A549 (cell line): ENCODE measurements at regions not wholly inside any gene's neighbourhood (a gene's known extent, or its start where the extent isn't known, plus 50 kb on each side); places are given as distances from the start of the nearest gene placed in this dataset.

Source experiments
- ATAC-seq, 2 experiments: fragments of 200-7000 bp in 1 of 2; fragments of >200 bp in 1 of 2; cut with Nextera tagmentation in 1 of 2; cut with Tn5 transposase in 1 of 2; 3 replicates each; pipeline versions ENCODE4 v1.8.0 to v1.9.1; 2018 to 2020; ENCODE audit warnings: mild to moderate bottlenecking in 1 of 2, moderate library complexity in 1 of 2
- CTCF ChIA-PET: fragments of 300-600 bp; sonication (Branson Sonifier 250); formaldehyde crosslinking; extraction: SDS; loops from one replicate; lab custom pipeline; 2021; ENCODE audit warnings: antibody characterized with exemption, inconsistent platforms; lab: Yijun Ruan, JAX
- POLR2A ChIA-PET: fragments of 350-600 bp; formaldehyde crosslinking; extraction: SDS; loops from one replicate; lab custom pipeline; 2021; ENCODE audit warnings: antibody characterized with exemption, inconsistent platforms; lab: Yijun Ruan, JAX
- DNase-seq, 2 experiments: peaks; one replicate each; pipeline versions ENCODE4 v3.0.0 to v3.0.0-alpha.2; 2011 to 2016; ENCODE audit warnings: low read depth in 1 of 2, low spot score in 1 of 2
- FAIRE-seq: peaks from 2 replicates; lab custom pipeline; 2011; peaks lifted over from hg19 to GRCh38; lab: Jason Lieb, UNC
- H3K27ac ChIP-seq, 2 experiments: fragments of >200 bp; sonication (Bioruptor Twin); formaldehyde crosslinking; 3 replicates each; pipeline ENCODE4 v1.5.1; 2016 to 2017
- H3K4me1 ChIP-seq: fragments of >200 bp; sonication (Bioruptor Twin); formaldehyde crosslinking; 3 replicates; pipeline ENCODE4 v1.6.1; 2016
- H3K4me2 ChIP-seq: fragments of >200 bp; sonication (Bioruptor Twin); formaldehyde crosslinking; 3 replicates; pipeline ENCODE4 v1.6.1; 2016
- H3K4me3 ChIP-seq: fragments of >200 bp; sonication (Bioruptor Twin); formaldehyde crosslinking; 3 replicates; pipeline ENCODE4 v1.5.1; 2016
- H3K9me3 ChIP-seq: fragments of >200 bp; sonication (Bioruptor Twin); formaldehyde crosslinking; 3 replicates; pipeline ENCODE4 v1.6.1; 2016
- BCL3 ChIP-seq: fragments of >200 bp; sonication (Bioruptor Twin); formaldehyde crosslinking; IDR thresholded peaks from 3 replicates; pipeline ENCODE4 v1.6.1; 2016
- CEBPB ChIP-seq, 2 experiments: fragments of >200 bp in 1 of 2; sonication (Bioruptor Twin) in 1 of 2; formaldehyde crosslinking in 1 of 2; IDR thresholded peaks; 2 replicates each; pipeline ENCODE4 v1.6.1; 2012 to 2016
- EHF ChIP-seq: fragments of 250-450 bp; sonication (Bioruptor Pico); IDR thresholded peaks from 2 replicates; pipeline ENCODE4 v1.5.0; 2020; ENCODE audit warnings: mild to moderate bottlenecking
- EP300 ChIP-seq, 2 experiments: fragments of >200 bp; sonication (Bioruptor Twin); formaldehyde crosslinking; IDR thresholded peaks; 2 replicates in 1 of 2; 3 replicates in 1 of 2; pipeline ENCODE4 v1.6.1; 2016 to 2017
- ESRRA ChIP-seq: fragments of 150-350 bp; IDR thresholded peaks from 2 replicates; pipeline ENCODE4 v1.6.1; 2014; ENCODE audit warnings: mild to moderate bottlenecking, low read length, borderline replicate concordance
- FOSL2 ChIP-seq, 2 experiments: fragments of 450-650 bp in 1 of 2; fragments of >200 bp in 1 of 2; sonication (Bioruptor Twin) in 1 of 2; formaldehyde crosslinking; IDR thresholded peaks; 2 replicates each; pipeline versions ENCODE4 v1.5.0 to v1.6.1; 2016 to 2020; ENCODE audit warnings: mild to moderate bottlenecking in 1 of 2, moderate library complexity in 1 of 2
- HDAC2 ChIP-seq: fragments of 200-600 bp; sonication (generic); IDR thresholded peaks from 2 replicates; pipeline ENCODE4 v1.6.1; 2016
- HEYL ChIP-seq: fragments of 250-450 bp; sonication (Bioruptor Pico); IDR thresholded peaks from 2 replicates; pipeline ENCODE4 v1.8.0; 2021; ENCODE audit warnings: mild to moderate bottlenecking, moderate library complexity
- HMGXB4 ChIP-seq: fragments of 250-450 bp; sonication (Bioruptor Pico); IDR thresholded peaks from 2 replicates; pipeline ENCODE4 v1.5.0; 2021; ENCODE audit warnings: mild to moderate bottlenecking, moderate library complexity, borderline replicate concordance
- HOXB13 ChIP-seq: fragments of 250-450 bp; sonication (Bioruptor Pico); IDR thresholded peaks from 2 replicates; pipeline ENCODE4 v1.5.0; 2020; ENCODE audit warnings: low read depth, mild to moderate bottlenecking, moderate library complexity
- HOXB5 ChIP-seq: fragments of 250-450 bp; sonication (Bioruptor Pico); IDR thresholded peaks from 2 replicates; pipeline ENCODE4 v1.5.0; 2020; ENCODE audit warnings: mild to moderate bottlenecking, moderate library complexity
- JUN ChIP-seq, 2 experiments: fragments of >200 bp; sonication (Bioruptor Twin); formaldehyde crosslinking; IDR thresholded peaks; 2 replicates in 1 of 2; 3 replicates in 1 of 2; pipeline ENCODE4 v1.6.1; 2016 to 2017
- JUNB ChIP-seq: fragments of >200 bp; sonication (Bioruptor Twin); formaldehyde crosslinking; IDR thresholded peaks from 2 replicates; pipeline ENCODE4 v1.6.1; 2016
- KDM1A ChIP-seq: fragments of 200-600 bp; sonication (generic); IDR thresholded peaks from 2 replicates; pipeline ENCODE4 v1.6.1; 2016; ENCODE audit warnings: low read depth, mild to moderate bottlenecking
- KDM5A ChIP-seq: fragments of 200-600 bp; sonication (generic); IDR thresholded peaks from 2 replicates; pipeline ENCODE4 v1.6.1; 2016; ENCODE audit warnings: antibody characterized with exemption, mild to moderate bottlenecking
- MAFK ChIP-seq: fragments of 450-650 bp; IDR thresholded peaks from 2 replicates; pipeline ENCODE4 v1.6.1; 2014; ENCODE audit not compliant: partially characterized antibody
- MYC ChIP-seq: IDR thresholded peaks from 2 replicates; pipeline ENCODE4 v1.6.1; 2012; ENCODE audit warnings: mild to moderate bottlenecking, inconsistent platforms, low read length, improper control_type of control experiment, borderline replicate concordance
- NFE2L2 ChIP-seq: fragments of 150-350 bp; conservative IDR thresholded peaks from 2 replicates; pipeline ENCODE4 v1.6.1; 2014; ENCODE audit warnings: low read length
- POLR2A ChIP-seq: IDR thresholded peaks from 2 replicates; pipeline ENCODE4 v1.6.1; 2012; ENCODE audit warnings: mild to moderate bottlenecking, low read length
- RAD21 ChIP-seq, 2 experiments: fragments of >200 bp in 1 of 2; sonication (Bioruptor Twin) in 1 of 2; formaldehyde crosslinking in 1 of 2; IDR thresholded peaks in 1 of 2; conservative IDR thresholded peaks in 1 of 2; 2 replicates in 1 of 2; 3 replicates in 1 of 2; pipeline ENCODE4 v1.6.1; 2012 to 2018; ENCODE audit warnings: inconsistent platforms in 1 of 2
- RARB ChIP-seq: fragments of 250-450 bp; sonication (Bioruptor Pico); IDR thresholded peaks from 2 replicates; pipeline ENCODE4 v1.8.0; 2021; ENCODE audit warnings: mild to moderate bottlenecking, moderate library complexity
- RCOR1 ChIP-seq: fragments of 150-350 bp; IDR thresholded peaks from 2 replicates; pipeline ENCODE4 v1.6.1; 2014; ENCODE audit warnings: antibody characterized with exemption, low read length, low read depth
- RFX5 ChIP-seq: fragments of 450-650 bp; IDR thresholded peaks from 2 replicates; pipeline ENCODE4 v1.7.1; 2014; ENCODE audit warnings: antibody characterized with exemption, mild to moderate bottlenecking, moderate library complexity
- SMC3 ChIP-seq: fragments of >200 bp; sonication (Bioruptor Twin); formaldehyde crosslinking; IDR thresholded peaks from 3 replicates; pipeline ENCODE4 v1.6.1; 2018; ENCODE audit warnings: inconsistent platforms
- TFCP2L1 ChIP-seq: fragments of 250-450 bp; sonication (Bioruptor Pico); IDR thresholded peaks from 2 replicates; pipeline ENCODE4 v1.5.0; 2021; ENCODE audit warnings: mild to moderate bottlenecking
- TP53 ChIP-seq: fragments of 250-450 bp; sonication (Bioruptor Pico); IDR thresholded peaks from 2 replicates; pipeline ENCODE4 v1.5.0; 2021; ENCODE audit warnings: mild to moderate bottlenecking, moderate library complexity
- WGBS: methylation state at CpG from one replicate; pipeline ENCODE4 v1.1.6; 2017; ENCODE audit errors: missing lambda C conversion rate; 5-methylcytosine and 5-hydroxymethylcytosine counted together

- no peak for TF ChIP-seq MYC
- no peak for TF ChIP-seq JUNB
Observed at GRCh38 chr4:147041376-147041775, 95.7 kb upstream of the TTC29 start (continued).

GRCh38 chr4:147042046-147042445, 96.4 kb upstream of the TTC29 start:
- CTCF ChIA-PET, result no interaction called here
- ATAC-seq (no peak), DNase-seq (no peak), FAIRE-seq (no peak)
- Histone ChIP-seq H3K27ac (no peak overlapping the region), H3K4me3 (no peak overlapping the region), H3K9me3 (no peaks in the 10 kb centered on the region), H3K4me2 (no peak overlapping the region), H3K4me1 (no peaks in the 10 kb centered on the region)
- POLR2A ChIA-PET, result no interaction called here
- 53% methylated on average over 1 of the region's 1 CpG for WGBS
- TF ChIP-seq RCOR1 (no peak), MAFK (no peak), JUN (IDR thresholded peaks at IDR 0.05) (no peak), NFE2L2 (no peak), KDM1A (no peak), RAD21 (conservative IDR thresholded peaks at IDR 0.05 in 1 of 2, IDR thresholded peaks at IDR 0.05 in 1 of 2) (no peak), EP300 (IDR thresholded peaks at IDR 0.05) (no peak), EHF (CRISPR knock-in tag) (no peak), BCL3 (no peak), HDAC2 (no peak), ESRRA (no peak), KDM5A (no peak), HOXB5 (CRISPR knock-in tag) (no peak)

GRCh38 chr4:147044241-147044640, 98.6 kb upstream of the TTC29 start:
- Histone ChIP-seq H3K4me1 (no peaks in the 10 kb centered on the region), H3K9me3 (no peaks in the 10 kb centered on the region), H3K4me3 (no peak overlapping the region), H3K4me2 (no peak overlapping the region), H3K27ac (no peak overlapping the region)
- WGBS, result 22% methylated on average over 4 of the region's 4 CpGs
- ATAC-seq (no peak), DNase-seq (no peak), FAIRE-seq (no peak)
- TF ChIP-seq TFCP2L1 (CRISPR knock-in tag), result no peak
- no peak for TF ChIP-seq RARB (CRISPR knock-in tag)
- no peak for TF ChIP-seq TP53 (CRISPR knock-in tag)
- no peak for TF ChIP-seq RFX5
- TF ChIP-seq POLR2A, result no peak
- no peak for TF ChIP-seq HOXB13
- TF ChIP-seq KDM5A, result no peak
- no peak for TF ChIP-seq HEYL (CRISPR knock-in tag)
- TF ChIP-seq HOXB5 (CRISPR knock-in tag), result no peak
- TF ChIP-seq JUN (IDR thresholded peaks at IDR 0.05), result no peak
- no peak for TF ChIP-seq HMGXB4 (CRISPR knock-in tag)
- TF ChIP-seq JUNB, result no peak
- ChIA-PET POLR2A (no interaction called here), CTCF (interaction anchor here (1.9 kb wide), 1 partner anchor 25 kb away, joined by 6 read pairs; no protein-coding TSS in a partner anchor)

- POLR2A ChIA-PET, result no interaction called here
- Histone ChIP-seq H3K9me3 (no peaks in the 10 kb centered on the region), H3K27ac (no peak overlapping the region), H3K4me1 (no peaks in the 10 kb centered on the region), H3K4me3 (no peak overlapping the region), H3K4me2 (no peak overlapping the region)
- FAIRE-seq, result no peak
- no peak for DNase-seq
- ATAC-seq, result no peak
- TF ChIP-seq RCOR1, result no peak
- no peak for TF ChIP-seq FOSL2 (IDR thresholded peaks at IDR 0.05)
- TF ChIP-seq FOSL2 (CRISPR knock-in tag; IDR thresholded peaks at IDR 0.05), result no peak
- TF ChIP-seq CEBPB (IDR thresholded peaks at IDR 0.05), result no peak
- TF ChIP-seq SMC3, result no peak
- TF ChIP-seq KDM1A, result no peak
- CTCF ChIA-PET, result interaction anchor here (1.0 to 1.1 kb wide), 2 partner anchors 15 to 31 kb away, joined by 3 to 4 read pairs; no protein-coding TSS in a partner anchor
- 17% methylated on average over 5 of the region's 5 CpGs for WGBS
Observed at GRCh38 chr4:147049946-147050345, 104.3 kb upstream of the TTC29 start.
